Loucy (cell line): ENCODE measurements at regions not wholly inside any gene's neighbourhood (a gene's known extent, or its start where the extent isn't known, plus 50 kb on each side); places are given as distances from the start of the nearest gene placed in this dataset.
A peak's percentile ranks its signal among the peaks of the same experiment; 100 is the strongest.

Source experiments
- H2AFZ ChIP-seq: fragments of 200-600 bp; sonication (generic); 2 replicates; pipeline ENCODE4 v1.6.0; 2016; ENCODE audit warnings: antibody characterized with exemption, mild to moderate bottlenecking, low read length, moderate library complexity
- H3F3A ChIP-seq: fragments of 200-600 bp; 2 replicates; pipeline ENCODE4 v1.6.0; 2016; ENCODE audit warnings: antibody characterized with exemption, low read depth, mild to moderate bottlenecking
- H3K27me3 ChIP-seq: fragments of 200-600 bp; sonication (generic); 2 replicates; pipeline ENCODE4 v1.6.1; 2014; ENCODE audit warnings: low read length, mild to moderate bottlenecking; ENCODE audit not compliant: insufficient read depth, poor library complexity, severe bottlenecking
- H3K36me3 ChIP-seq: fragments of 200-600 bp; sonication (generic); 2 replicates; pipeline ENCODE4 v1.6.1; 2016; ENCODE audit warnings: low read length; ENCODE audit not compliant: insufficient read depth
- H3K4me1 ChIP-seq: fragments of 200-600 bp; sonication (generic); 2 replicates; pipeline ENCODE4 v1.5.1; 2014; ENCODE audit warnings: low read length, mild to moderate bottlenecking; ENCODE audit not compliant: insufficient read depth, poor library complexity, severe bottlenecking
- H3K4me2 ChIP-seq: fragments of 200-600 bp; sonication (generic); 2 replicates; pipeline ENCODE4 v1.6.0; 2014; ENCODE audit warnings: antibody characterized with exemption, low read length, low read depth, mild to moderate bottlenecking; ENCODE audit not compliant: poor library complexity, severe bottlenecking
- H3K4me3 ChIP-seq: fragments of 200-600 bp; sonication (generic); 2 replicates; pipeline ENCODE4 v1.5.1; 2014; ENCODE audit warnings: low read length, mild to moderate bottlenecking, mixed read lengths; ENCODE audit not compliant: poor library complexity, severe bottlenecking
- H3K79me2 ChIP-seq: fragments of 200-600 bp; sonication (generic); 2 replicates; pipeline ENCODE4 v1.6.1; 2014; ENCODE audit warnings: low read length; ENCODE audit not compliant: insufficient read depth
- H3K9ac ChIP-seq: fragments of 200-600 bp; sonication (generic); 2 replicates; pipeline ENCODE4 v1.6.0; 2014; ENCODE audit warnings: mild to moderate bottlenecking, low read depth, low read length, moderate library complexity; ENCODE audit not compliant: poor library complexity, severe bottlenecking
- H3K9me2 ChIP-seq: fragments of 200-600 bp; sonication (generic); replicated peaks from 2 replicates; pipeline ENCODE4 v1.6.1; 2016; ENCODE audit warnings: low read depth, low read length, mixed read lengths
- H3K9me3 ChIP-seq: fragments of 200-600 bp; sonication (generic); 2 replicates; pipeline ENCODE4 v1.6.1; 2014; ENCODE audit warnings: mild to moderate bottlenecking, antibody characterized with exemption, low read length, low read depth; ENCODE audit not compliant: insufficient read depth
- H4K20me1 ChIP-seq: fragments of 200-600 bp; sonication (generic); 2 replicates; pipeline ENCODE4 v1.6.0; 2014; ENCODE audit warnings: antibody characterized with exemption, low read length, mild to moderate bottlenecking; ENCODE audit not compliant: insufficient read depth, poor library complexity, severe bottlenecking
- EZH2phosphoT487 ChIP-seq: fragments of 200-600 bp; IDR thresholded peaks from 2 replicates; pipeline ENCODE4 v1.6.1; 2018; ENCODE audit warnings: antibody characterized with exemption, mild to moderate bottlenecking, moderate library complexity, borderline replicate concordance
- TF ChIP-seq, protein P1 (sequence below): fragments of 200-600 bp; sonication (generic); conservative IDR thresholded peaks from 2 replicates; pipeline ENCODE4 v1.5.1; 2014; ENCODE audit warnings: mild to moderate bottlenecking, antibody characterized with exemption, low read length

DNA sequence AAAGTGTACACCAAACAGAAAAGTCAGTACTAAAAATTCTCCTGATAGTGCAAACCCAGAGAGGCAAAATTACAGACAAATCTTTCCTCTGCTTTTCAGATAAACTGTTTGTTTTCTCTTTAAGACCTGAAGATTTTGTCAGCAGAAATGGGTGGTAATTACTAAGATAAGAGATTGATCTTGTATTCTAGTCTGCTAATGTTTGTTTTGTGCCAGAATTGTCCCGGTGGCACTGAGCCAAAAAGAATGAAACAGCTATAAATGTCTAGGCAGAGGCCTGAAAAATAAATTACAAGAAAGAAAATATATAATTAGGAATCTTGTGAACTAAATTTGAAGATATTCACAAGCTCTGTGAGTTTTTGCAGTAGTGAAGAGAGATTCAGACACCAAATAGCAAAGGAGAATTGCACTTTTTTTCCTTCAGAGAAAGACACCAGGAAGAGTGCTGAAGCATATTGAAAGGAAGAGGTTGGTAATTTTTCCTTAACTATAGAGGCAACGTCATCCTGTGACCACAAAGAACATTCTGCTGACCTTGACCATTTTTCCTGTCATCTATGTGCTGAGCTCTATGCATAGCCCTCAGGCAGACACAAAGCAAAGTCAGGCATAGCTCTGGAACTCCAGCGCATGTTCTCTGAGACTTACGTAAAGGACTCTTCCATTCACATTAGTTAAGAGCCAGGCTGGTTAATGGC, 314.5 kb upstream of the RASGEF1B start:
- H2AFZ ChIP-seq = peak overlapping the region; percentile 32
- H4K20me1 ChIP-seq = no peaks in the 10 kb centered on the region
- peak overlapping the region; percentile 13 for H3K9ac ChIP-seq
- no peaks in the 10 kb centered on the region for H3K36me3 ChIP-seq
- no peaks in the 10 kb centered on the region for H3K27me3 ChIP-seq
- H3K9me3 ChIP-seq = no peaks in the 10 kb centered on the region
- H3K4me1 ChIP-seq = peaks cover 29% of the 10 kb centered on the region
- H3F3A ChIP-seq = no peaks in the 10 kb centered on the region
- no peak overlapping the region for H3K4me3 ChIP-seq
- H3K79me2 ChIP-seq = no peaks in the 10 kb centered on the region
- peak overlapping the region; percentile 49 for H3K4me2 ChIP-seq
- no peaks in the 10 kb centered on the region for H3K9me2 ChIP-seq
- TF ChIP-seq EZH2phosphoT487 = no peak
- TF ChIP-seq, protein P1, sequence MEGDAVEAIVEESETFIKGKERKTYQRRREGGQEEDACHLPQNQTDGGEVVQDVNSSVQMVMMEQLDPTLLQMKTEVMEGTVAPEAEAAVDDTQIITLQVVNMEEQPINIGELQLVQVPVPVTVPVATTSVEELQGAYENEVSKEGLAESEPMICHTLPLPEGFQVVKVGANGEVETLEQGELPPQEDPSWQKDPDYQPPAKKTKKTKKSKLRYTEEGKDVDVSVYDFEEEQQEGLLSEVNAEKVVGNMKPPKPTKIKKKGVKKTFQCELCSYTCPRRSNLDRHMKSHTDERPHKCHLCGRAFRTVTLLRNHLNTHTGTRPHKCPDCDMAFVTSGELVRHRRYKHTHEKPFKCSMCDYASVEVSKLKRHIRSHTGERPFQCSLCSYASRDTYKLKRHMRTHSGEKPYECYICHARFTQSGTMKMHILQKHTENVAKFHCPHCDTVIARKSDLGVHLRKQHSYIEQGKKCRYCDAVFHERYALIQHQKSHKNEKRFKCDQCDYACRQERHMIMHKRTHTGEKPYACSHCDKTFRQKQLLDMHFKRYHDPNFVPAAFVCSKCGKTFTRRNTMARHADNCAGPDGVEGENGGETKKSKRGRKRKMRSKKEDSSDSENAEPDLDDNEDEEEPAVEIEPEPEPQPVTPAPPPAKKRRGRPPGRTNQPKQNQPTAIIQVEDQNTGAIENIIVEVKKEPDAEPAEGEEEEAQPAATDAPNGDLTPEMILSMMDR = no peak

DNA sequence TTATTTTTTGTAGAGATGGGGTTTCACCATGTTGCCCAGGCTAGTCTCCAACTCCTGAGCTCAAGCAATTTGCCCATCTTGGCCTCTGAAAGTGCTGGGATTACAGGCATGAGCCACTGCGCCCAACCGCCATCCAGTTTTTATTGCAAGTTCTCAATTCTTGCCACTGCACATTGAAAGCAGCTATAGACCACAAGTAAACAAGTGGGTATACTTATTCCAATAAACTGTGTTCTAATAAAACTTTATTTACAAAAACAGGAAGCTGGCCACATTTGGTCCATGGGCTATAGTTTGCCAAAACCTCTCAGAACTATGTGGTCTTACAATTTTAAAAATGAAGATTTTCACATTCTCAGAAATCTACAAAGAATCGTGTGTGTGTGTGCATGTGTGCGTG, 313.6 kb upstream of the RASGEF1B start:
- H4K20me1 ChIP-seq = no peaks in the 10 kb centered on the region
- no peaks in the 10 kb centered on the region for H3F3A ChIP-seq
- TF ChIP-seq, protein P1 = no peak
- no peak for TF ChIP-seq EZH2phosphoT487
- peak overlapping the region; percentile 32; the same call in 1 of the 2 replicates for H2AFZ ChIP-seq
- H3K4me2 ChIP-seq = no peak overlapping the region
- H3K9me2 ChIP-seq = no peaks in the 10 kb centered on the region
- no peaks in the 10 kb centered on the region for H3K9me3 ChIP-seq
- H3K27me3 ChIP-seq = no peaks in the 10 kb centered on the region
- no peak overlapping the region for H3K4me3 ChIP-seq
- no peaks in the 10 kb centered on the region for H3K36me3 ChIP-seq
- H3K4me1 ChIP-seq = peaks cover 29% of the 10 kb centered on the region
- H3K79me2 ChIP-seq = no peaks in the 10 kb centered on the region
- no peak overlapping the region for H3K9ac ChIP-seq

DNA sequence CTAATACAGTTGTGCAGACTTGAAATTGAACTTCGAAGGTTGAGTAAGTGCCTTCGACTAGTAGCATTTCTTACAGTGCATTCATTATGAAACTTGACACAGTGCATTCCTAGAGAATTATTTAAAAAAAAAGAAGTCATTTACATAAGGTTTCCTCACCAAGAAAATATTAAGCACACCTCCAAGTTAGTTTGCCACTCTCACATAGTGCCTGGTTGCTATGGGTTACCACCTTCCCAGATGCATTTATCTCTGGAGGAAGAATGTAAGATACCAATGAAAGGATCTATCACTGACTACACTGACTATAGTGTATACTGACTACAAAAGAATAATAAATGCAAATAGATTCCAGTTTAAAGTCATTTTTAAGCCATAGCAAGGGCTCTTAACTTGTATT, 311.9 kb upstream of the RASGEF1B start:
- Histone ChIP-seq H3K4me1 (peaks cover 23% of the 10 kb centered on the region), H3K9me3 (no peaks in the 10 kb centered on the region), H3K4me3 (no peak overlapping the region), H3K9me2 (no peaks in the 10 kb centered on the region), H4K20me1 (no peaks in the 10 kb centered on the region), H3K9ac (no peak overlapping the region), H3K36me3 (no peaks in the 10 kb centered on the region), H2AFZ (no peak overlapping the region; the same call in 1 of the 2 replicates), H3K27me3 (no peaks in the 10 kb centered on the region), H3K4me2 (no peak overlapping the region), H3F3A (no peaks in the 10 kb centered on the region), H3K79me2 (no peaks in the 10 kb centered on the region)
- TF ChIP-seq, protein P1 = no peak
- TF ChIP-seq EZH2phosphoT487 = no peak
